ENCODE measurements at regions not wholly inside any gene's neighbourhood (a gene's known extent, or its start where the extent isn't known, plus 50 kb on each side); places are given as distances from the start of the nearest gene placed in this dataset.

GRCh38 chr4:14249226-14249625, 621.7 kb upstream of the BOD1L1 start:
- DNase-seq (ENCODE audit: low spot score), result no peak

DNA sequence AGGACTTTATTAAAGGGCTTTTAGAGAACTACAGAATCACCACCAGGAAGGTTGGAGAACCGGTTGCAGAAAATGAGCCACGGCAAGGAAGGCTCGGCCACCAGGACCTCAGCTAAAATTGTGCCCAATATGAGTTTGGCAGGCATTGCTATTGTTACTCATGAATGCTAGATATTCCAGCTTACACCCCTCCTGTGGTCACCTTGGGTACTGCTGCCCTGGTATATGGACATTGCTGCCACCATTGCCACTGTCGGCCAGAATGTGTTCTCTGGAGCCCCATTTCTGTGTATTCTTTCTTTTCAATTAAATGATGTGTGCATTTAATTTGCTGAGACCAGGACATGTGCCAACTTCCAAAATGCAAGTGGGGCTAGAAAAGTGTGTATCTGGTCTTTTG, 626.7 kb upstream of the BOD1L1 start:
- DNase-seq (ENCODE audit: low spot score), result no peak

- DNase-seq (ENCODE audit: low spot score), result no peak
Observed at GRCh38 chr4:14254926-14255325, 627.4 kb upstream of the BOD1L1 start.

GRCh38 chr4:14257903-14258302, 630.4 kb upstream of the BOD1L1 start:
- no peak for DNase-seq (ENCODE audit: low spot score)

DNA sequence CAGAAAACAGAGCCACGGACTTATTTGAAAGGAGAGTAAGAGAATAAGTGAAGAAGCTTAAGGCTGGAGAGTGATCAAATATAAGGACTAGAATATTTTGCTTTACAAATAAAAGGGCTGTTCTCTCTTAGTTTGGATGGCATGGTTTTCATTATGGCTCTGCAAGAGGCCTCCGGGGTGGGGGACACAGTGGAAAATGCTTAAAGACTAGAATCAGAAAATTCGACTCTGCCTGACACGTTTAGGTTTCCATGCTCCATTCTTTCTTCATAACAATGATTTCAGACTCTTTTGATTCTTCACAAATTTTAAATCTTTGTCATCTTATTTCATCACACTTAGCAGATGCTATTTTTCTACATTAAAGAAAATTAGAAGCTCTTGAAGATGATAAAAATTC, 632.4 kb upstream of the BOD1L1 start:
- no peak for DNase-seq (ENCODE audit: low spot score)

DNA sequence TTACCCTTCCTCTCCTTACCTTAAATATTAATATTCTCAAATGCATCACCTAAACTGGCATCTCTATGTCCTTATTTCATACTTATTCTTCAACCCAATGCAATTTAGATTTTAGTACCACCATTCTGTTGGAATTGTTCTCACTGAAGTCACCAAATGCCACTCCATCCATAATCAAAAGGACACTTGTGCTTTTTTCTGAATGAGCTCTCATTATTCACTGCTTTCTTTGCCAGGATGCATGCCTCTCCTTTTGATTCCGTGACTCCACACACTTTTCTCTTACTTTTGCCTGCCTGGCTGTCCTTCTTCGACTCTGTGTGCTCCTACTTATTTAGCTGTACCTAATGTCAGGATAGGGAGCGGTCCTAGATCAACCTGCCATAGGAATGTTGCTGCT, 633.1 kb upstream of the BOD1L1 start:
- DNase-seq (ENCODE audit: low spot score), result no peak

GRCh38 chr4:14262221-14262620, 634.7 kb upstream of the BOD1L1 start:
- DNase-seq (ENCODE audit: low spot score), result no peak

GRCh38 chr4:14264437-14264836, 636.9 kb upstream of the BOD1L1 start:
- no peak for DNase-seq (ENCODE audit: low spot score)

DNA sequence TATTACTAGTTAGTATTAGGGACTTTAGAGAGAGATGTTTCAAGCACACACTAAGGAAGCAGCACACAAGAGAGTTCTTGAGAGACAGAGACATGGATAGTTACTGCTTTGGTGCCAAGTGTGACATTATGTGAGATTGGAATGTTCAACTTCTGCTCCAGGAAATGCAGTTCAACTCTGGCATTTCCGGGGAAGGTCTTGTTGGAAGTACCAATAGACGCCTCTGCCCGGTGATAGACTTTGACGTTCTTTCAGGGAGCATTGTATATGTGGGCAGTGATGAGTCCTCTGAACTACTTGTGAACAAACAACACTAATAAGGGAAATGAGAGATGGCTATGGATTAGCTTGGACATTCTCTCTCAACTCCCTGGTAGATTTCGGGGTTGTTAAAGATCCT, 638.1 kb upstream of the BOD1L1 start:
- DNase-seq (ENCODE audit: low spot score), result peak; percentile 80

GRCh38 chr4:14267373-14268060, 640.0 kb upstream of the BOD1L1 start:
- no peak for DNase-seq (ENCODE audit: low spot score)

- DNase-seq (ENCODE audit: low spot score), result no peak
Observed at GRCh38 chr4:14269824-14270223, 642.3 kb upstream of the BOD1L1 start.

- DNase-seq (ENCODE audit: low spot score), result no peak
Observed at GRCh38 chr4:14272206-14272605, 644.7 kb upstream of the BOD1L1 start.

DNA sequence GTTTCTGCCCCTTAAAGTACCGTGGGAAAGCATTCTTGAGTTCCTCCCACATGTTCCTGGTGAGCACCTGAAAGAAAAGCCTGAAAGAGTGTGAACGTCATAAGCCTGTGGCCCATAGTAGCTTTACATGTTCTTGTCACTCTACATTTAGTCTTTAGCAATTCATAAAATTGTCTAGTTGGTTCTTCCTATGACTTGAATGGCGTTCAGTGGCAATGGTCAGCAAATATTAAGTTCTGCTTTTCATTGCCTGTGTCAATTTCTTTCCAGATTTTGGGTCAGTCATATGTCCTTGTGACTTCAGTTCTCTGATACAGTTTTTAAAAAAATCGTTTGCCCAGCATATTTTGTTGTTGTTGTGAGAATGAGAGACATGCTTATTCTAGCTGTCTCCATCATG, 650.0 kb upstream of the BOD1L1 start:
- DNase-seq (ENCODE audit: low spot score), result no peak

GRCh38 chr4:14280567-14280966, 653.0 kb upstream of the BOD1L1 start:
- no peak for DNase-seq (ENCODE audit: low spot score)

DNA sequence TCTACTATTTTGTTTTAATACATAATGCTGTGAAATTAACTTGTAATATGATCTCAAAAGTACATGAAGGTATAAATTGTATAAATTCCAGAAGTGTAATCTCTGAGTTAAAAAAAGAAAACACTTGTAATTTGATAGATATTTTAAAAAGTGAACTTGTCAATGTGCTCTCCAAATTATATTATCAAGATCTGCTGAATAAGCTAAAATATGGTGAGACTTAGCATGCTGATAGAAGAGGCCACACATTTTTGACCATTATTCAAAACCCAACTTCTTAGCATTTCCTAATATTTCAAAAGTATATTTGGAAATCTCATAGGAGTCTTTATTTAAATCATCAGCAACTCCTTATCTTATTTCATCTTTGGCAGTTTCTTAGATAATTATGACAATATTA, 657.1 kb upstream of the BOD1L1 start:
- DNase-seq (ENCODE audit: low spot score), result no peak

DNA sequence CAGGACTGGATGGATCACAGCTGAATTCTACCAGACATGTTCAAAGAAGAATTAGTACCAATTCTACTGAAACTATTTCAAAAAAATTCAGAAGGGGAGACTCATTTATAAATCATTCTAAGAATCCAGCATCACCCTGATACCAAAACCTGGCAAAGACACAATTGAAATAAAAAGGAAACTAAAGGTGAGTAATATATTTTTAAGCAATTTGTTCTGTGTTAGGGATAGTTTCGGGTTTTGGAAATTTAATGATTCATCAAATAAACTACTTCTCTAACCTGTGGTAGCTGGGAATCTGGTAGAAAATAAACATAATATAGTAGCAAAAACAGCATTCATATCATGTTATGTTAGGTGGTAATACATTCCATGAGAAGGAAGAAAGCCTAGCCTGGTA, 662.2 kb upstream of the BOD1L1 start:
- DNase-seq (ENCODE audit: low spot score), result no peak

DNA sequence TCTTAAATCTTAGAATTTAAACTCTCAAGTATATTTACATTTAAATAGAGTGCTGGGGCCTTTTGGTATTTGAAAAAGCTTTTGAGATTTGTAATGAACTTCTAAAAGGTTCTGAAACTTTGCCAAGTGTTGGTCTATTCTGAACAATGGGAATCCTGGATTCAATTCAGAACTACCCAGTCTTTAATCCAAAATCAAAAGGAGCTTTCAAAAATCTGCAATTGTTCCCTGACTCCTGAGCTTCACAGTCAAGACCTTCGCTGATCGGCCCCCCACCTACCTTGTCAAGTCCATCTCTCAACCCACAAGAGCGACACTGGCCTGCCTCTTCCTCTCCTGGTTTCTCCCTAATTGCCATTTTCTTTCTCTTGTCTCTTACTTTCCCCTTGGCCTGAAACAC, 666.1 kb upstream of the BOD1L1 start:
- DNase-seq (ENCODE audit: low spot score), result no peak

GRCh38 chr4:14294611-14295010, 667.1 kb upstream of the BOD1L1 start:
- DNase-seq (ENCODE audit: low spot score), result no peak

- DNase-seq (ENCODE audit: low spot score), result no peak
Observed at GRCh38 chr4:14299166-14299565, 671.6 kb upstream of the BOD1L1 start.

GRCh38 chr4:14302021-14302420, 674.5 kb upstream of the BOD1L1 start:
- no peak for DNase-seq (ENCODE audit: low spot score)

- DNase-seq (ENCODE audit: low spot score), result no peak
Observed at GRCh38 chr4:14303856-14304255, 676.3 kb upstream of the BOD1L1 start.

DNA sequence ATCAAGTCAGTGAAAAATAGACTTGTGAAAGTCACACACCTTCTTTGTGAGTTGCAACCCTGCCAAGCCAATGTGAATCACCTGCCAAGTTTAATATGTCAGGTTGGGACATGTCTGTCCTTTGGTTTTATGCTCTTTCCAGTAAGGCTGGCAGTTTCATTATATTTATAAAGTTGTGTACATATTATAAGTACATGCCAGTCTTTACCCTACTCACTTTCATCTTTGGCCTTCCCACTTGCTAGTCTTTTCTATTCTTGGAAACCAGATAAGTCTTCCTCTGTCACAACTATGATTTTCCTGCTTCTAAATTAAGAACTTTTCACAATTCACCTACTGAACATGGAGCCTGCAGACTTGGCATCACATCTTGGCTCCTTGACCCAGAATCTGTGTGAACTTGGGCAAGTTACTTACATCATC, 680.7 kb upstream of the BOD1L1 start:
- DNase-seq (ENCODE audit: low spot score), result no peak

DNA sequence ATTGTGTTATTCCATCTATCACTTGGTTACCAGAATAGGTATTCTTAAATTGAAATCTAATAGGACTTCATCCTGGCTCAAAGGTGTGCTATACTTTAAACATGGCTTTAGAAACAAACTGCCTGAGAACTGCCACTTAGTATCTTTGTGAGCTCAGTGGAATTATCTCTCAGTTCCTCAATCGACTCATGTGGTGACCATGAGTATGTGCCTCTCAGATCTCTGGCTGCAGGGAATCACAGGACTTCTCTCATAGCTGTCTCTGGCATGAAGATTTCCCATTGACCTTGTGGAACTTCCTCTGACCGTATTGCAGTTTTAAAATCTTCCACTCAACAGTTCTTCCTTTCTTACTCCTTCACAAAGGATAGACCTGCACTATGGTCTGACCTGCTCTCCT, 681.9 kb upstream of the BOD1L1 start:
- no peak for DNase-seq (ENCODE audit: low spot score)

DNA sequence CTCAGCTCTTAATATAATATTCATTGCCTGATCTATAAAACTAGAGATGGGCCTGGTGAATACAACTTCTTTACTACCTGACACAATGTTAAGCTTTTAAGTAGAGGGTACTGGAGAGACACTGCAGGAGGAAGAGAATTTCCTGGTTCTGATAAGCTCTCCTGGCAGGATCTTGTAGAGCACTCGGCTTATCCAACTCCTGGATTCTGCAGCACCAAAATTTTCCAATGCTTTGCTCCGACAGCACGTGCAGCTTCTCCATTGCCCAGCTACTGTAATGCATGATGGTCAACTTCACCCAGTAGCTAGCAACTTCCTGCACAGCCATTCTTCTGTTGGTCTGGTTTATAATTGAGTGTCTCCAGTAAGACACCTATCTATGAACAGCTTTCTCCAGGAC, 686.2 kb upstream of the BOD1L1 start:
- DNase-seq (ENCODE audit: low spot score), result no peak

DNA sequence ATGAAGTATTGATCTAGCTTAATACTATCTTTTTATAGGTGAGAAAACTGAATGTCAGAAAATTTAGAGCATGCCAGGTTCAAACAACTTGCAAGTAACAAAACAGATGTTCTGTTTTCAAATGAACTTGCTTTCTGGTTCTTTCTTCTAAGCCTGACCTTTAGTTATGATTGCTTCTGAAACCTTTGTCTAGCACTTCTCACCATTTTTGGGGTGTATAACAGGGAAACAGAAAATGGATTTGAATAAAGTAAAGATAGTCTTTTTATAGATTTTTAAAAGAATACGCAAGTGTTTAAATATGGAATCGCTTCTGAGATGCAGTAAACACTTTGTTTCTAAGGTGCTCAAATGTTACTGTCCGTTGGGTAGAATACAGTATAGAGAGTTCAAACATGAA, 687.2 kb upstream of the CPEB2 start:
- no peak for DNase-seq (ENCODE audit: low spot score)
